COLO668 (cell line): ENCODE measurements at regions not wholly inside any gene's neighbourhood (a gene's known extent, or its start where the extent isn't known, plus 50 kb on each side); places are given as distances from the start of the nearest gene placed in this dataset.
"Not testable (repeated sequence)": the region's sequence is repeated elsewhere in the genome, so short reads cannot be mapped to it uniquely, and the experiment has no call there.

Experiments
- DNase-seq: peaks from one replicate; lab custom pipeline; 2025; ENCODE audit not compliant: unreplicated experiment; lab: John Stamatoyannopoulos, UW

DNA sequence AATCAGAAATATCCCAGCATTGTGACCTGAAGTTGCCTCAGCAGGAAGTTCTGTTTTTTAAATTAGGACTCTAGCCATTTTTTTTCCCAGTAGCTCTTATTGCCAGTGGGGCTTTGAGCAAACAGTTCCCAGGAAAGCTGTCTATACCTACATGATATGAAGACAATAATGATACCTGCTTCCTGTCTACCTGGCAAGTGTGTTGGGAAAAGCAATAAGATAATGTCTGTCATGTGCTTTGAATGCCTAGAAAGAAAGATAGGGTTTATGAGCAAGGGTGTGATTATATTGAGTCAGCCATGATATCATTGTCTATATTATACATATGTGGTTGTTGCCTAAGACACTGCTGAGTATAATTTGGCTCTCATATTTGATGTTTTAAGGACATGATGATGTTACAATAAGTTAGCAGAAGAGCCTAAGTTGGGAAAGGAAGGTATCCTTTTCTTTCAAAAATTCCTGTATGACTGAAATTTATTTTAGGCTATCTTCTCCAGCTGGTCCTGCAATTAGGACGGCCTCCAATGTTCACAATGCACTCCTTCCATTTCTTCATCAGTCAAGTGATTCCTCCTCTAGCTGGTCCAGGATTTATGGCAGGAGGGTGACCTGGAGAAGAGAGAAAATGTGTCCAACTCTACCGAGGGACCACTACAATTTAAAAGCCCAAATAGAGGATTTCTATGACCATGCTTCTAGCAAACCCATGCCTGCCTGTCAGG lies 99.6 kb upstream of the CDC42BPA start:
- DNase-seq = no peak

DNA sequence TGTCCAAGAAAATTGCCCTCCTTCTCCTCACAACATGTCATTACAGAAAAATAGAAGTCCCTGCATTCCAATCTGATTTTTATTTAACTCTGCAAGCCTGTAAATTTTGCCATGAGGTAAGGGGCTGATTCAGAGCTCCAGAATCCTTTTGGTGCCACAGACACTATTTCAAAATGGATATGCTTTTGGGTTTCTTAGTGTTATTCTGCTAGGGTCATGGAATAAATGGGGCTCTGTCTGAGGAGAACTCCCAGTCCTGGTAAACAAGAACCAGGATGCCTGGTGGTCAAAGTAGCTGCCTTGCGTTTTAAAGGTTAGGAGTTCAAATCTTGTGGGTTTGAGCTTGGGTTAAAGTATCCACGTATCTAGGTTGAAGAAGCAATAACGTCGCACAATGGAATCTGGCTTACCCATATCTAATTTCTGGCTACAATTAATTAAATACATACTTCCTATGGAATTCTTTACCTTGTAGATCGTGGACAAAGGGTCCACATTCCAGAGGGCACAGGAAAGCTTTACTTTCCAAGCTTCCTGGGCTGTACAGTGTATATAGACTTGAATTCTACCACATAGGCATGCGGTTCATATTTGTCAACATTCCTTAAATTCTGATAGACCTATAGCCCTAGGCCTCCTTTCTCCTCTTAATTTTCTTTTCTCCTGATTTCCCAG lies 98.0 kb upstream of the CDC42BPA start:
- no peak for DNase-seq

DNA sequence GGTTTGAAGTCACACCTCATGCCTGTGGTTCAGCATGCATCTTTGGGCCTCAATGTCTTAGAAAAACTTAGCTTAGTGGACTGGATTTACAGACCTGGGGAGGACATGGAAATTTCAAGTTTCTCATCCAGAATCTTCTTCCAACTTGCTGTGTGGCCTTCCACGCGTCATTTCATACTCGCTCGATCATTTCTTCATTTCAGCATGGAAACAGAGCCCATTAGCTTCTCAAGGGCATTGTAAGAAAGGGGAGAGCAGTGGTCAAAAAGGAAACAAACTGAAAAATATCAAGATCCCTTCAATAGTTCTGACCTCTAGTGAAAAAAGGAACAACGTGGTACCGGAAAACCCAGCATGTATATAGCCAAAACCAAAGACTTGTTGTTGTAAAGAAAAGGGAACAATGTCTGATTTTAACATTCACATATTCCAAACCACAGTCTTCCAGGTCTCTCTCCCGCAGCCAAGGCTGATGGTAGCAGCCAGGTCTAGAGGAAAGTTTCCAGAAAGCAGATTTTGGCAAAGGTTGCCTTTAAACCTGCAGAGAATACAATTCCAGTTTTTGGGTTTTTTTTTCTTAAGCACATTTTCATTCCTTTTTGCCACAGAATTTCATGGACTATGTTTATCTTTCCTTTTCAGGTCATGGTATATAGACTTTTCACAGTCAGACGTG lies 97.0 kb upstream of the CDC42BPA start:
- no peak for DNase-seq

DNA sequence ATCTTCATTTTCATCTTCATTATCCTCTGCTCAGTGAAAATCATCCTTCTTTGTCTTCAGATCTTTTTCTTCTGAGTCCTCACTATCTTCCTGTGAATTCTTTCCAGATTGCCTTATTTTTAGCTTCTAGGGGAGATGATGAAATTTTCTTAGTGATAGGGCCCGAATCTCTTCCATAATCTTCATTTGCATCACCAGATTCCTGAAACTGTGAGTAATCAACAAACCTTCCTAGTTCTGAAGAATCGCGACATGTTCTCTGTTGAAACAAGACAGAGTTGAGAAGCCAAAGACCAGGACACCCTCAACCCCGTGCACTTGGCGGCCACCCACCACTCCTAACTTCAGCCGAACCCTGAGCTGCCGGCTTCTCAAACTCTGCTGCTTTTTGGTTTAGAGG lies 92.8 kb upstream of the CDC42BPA start:
- no peak for DNase-seq

DNA sequence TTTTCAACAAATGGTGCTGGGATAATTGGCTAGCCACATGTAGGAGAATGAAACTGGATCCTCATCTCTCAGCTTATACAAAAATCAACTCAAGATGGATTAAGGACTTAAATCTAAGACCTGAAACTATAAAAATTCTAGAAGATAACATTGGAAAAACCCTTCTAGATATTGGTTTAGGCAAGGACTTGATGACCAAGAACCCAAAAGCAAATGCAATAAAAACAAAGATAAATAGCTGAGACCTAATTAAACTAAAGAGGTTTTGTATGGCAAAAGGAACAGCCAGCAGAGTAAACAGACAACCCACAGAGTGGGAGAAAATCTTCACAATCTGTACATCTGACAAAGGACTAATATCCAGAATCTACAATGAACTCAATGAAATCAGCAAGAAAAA lies 88.0 kb upstream of the CDC42BPA start:
- not testable (repeated sequence) for DNase-seq

DNA sequence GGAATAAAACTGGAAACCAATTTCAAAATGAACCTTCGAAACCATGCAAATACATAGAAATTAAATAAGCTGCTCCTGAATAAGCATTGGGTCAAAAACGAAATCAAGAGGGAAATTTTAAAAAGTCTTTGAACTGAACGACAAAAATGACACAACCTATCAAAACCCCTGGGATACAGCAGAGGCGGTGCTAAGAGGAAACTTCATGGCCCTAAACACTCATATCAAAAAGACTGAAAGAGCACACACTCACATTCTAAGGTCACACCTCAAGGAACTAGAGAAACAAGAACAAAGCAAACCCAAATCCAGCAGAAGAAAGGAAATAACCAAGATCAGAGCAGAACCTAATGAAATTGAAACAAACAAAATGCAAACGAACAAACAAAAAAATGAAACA lies 85.2 kb upstream of the CDC42BPA start:
- DNase-seq = no peak

DNA sequence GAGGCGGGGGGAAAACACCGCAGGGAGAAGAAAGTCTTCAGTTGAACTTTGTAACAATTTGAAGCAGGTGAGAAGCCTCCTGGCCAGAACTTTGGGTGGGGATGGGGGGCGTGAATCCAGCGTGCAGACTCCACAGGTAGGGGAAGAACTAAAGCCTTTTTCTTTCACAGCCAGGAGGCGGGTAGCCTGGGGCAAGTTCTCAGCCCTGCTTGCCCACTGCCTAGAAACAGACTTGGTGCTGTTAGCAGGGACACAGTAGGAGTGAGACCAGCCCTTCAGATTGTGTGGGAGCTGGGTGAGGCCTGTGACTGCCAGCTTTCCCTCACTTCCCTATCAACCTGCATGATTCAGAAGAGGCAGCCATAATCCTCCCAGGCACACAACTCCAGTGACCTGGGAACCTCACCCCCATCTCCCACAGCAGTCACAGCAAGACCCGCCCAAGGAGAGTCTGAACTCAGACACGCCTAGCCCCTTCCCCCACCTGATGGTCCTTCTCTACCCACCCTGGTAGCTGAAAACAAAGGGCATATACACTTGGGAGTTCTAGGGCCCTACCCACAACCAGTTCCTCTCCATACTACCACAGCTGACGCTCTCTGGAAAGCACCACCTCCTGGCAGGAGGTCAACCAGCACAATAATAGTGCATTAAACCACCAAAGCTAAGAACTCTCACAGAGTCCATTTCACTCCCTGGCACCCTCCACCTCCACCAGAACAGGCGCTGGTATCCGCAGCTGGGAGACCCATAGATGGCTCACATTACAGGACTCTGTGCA lies 83.5 kb upstream of the CDC42BPA start:
- no peak for DNase-seq

DNA sequence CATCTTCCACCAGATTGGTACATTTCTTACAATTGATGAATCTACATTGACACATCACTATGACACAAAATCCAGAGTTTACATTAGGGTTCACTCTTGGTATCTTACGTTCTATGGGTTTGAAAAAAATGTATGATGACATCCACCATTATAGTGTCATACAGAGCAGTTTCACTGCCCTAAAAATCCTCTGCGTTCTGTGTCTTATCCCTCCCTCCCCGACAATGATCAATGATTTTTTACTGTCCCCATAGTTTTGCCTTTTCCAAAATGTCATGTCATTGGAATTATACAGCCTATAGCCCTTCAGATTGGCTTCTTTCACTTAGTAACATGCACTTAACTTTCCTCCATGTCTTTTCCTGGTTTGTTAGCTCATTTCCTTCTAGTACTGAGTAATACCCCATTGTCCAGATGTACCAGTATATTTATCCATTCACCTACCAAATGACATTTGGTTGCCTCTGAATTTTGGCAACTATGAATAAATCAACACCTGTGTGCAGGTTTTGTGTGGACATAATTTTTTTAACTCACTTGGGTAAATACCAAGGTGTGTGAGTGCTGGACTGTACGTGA lies 80.9 kb upstream of the CDC42BPA start:
- DNase-seq = no peak

DNA sequence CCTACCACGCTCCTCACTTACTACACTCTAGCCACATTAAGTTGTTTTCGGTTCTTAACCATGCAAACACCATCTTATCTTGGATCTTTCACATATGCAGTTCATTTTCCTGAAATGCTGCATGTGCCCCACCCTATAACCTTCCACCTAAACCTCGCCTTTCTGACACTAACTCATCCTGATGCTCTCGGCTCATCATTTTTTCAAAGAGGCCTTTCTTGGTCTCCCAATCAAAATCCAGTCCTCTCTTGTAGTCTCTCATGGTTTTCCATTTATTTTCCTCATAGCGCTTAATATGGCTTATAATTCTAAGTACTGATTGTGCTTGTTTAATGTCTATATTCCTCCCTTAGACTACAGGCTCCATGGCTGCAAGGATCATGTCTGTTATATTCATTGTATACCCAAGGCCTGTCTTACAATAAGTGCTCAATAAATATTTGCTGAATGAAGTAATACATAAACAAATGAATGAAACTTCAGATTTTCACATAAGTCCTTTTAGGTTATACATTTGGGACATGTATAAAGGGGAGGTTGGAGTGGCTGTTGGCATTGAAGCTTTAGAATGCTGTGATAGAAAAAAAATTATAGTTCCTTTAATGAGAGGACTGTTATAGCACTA lies 79.2 kb upstream of the CDC42BPA start:
- no peak for DNase-seq

DNA sequence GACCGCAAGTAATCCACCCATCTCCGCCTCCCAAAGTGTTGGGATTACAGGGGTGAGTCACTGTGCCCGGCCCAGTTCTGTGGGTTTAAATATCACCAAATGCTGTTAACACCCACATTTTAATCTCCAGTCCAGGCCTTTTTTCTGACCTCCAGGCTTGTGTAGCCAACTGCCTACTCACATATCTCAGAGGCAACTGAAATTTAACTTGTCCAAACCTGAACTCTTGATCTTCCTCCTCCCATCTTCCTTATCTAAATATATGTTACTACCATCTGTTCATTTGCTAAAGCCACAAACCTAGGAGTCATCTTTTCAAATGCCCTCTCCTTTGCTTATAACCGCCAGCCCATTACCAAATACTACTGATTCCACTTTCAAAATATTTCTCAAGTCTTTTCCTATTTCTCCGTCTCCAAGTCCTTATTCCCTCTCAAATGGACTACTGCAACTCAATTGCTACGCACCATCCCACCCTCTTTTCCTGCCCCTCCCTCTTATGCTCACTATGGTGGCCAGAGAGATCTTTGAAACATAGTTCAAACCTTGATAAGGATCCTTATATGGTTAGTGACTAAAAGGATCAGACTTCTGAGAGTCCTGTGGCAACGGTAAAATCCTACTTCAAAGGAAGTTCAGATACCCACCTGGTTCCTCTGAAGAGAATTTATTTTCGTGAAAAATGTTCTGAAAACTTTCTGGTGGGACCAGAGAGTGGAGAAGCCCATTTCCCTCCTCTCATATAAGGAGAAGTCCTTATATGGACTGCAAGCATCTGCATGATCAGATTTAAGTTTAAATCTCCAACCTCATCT lies 78.5 kb upstream of the CDC42BPA start:
- DNase-seq = no peak

DNA sequence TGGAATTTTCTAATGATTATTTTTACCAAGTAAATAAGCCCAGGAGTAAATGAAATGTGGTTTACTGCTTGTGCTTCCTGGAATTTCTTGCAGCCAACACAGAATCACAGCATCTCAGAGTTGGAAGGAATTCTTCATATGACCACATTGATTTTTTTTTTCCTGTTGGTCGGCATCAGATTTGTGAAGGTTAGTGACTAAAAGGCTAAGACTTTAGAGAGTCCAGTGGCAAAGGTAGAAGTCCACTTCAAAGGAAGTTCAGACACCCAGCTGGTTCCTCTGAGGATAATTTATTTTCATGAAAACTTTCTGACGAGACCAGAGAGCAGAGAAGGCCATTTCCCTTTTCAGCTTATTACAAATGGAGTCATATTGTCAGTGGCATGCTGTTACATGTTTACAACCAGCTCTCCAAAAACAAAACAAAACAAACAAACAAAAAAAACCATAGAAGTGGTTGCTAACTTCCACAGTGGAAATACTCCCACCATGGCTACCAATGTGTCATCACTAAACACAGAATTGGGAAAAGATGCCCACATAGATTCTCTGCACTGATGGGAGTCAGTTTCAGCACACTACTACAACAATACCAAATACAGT lies 77.2 kb upstream of the CDC42BPA start:
- DNase-seq = no peak

DNA sequence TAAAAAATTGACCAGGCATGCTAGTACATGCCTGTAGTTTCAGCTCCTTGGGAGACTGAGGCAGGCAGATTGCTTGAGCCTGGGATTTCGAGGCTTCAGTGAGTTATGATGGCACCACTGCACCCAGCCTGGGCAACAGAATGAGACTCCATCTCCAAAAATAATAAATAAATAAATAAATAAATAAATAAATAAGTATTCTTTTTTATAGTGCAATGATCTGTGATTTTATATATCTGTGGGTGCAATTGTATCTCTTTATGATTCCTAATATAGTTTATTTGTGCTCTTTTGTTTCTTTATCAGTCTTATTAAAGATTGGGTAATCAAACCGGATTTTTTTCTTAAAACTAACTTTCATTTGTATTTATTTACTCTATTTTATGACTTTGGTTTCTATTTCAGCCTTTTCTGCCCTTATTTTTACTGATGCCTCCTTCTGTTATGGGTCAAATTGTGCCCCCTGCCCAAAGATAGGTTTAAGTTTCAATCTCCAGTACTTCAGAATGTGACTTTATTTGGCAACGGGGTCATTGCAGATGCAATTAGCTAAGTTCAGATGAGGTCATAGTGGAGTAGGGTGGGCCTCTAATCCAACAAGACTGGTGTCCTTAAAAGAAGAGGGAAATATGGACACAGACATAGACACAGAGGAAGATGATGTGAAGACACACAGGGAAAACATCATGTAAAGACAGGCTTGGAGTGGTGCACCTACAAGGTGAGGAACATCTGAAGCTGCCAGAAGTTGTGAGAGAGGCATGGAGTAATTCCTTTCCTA lies 74.9 kb upstream of the CDC42BPA start:
- DNase-seq = no peak

DNA sequence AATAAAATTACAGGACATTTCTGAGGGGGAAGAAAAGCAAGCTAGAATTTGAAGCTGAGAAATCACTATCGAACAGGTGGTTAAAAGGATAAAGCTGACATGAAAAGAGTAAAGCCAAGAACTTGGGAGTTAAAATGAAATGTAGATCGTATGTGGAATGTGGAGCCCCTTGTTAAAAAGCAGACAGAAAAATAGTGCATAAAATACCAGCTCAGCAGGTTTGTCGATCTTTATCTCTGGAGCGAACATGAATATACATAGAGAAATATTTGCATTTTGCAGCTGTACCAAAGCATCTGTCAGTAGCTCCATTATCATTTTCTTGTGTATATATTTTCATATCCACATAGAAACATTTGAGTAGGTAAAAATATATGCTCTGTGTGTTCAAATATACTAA lies 73.6 kb upstream of the CDC42BPA start:
- DNase-seq = no peak

DNA sequence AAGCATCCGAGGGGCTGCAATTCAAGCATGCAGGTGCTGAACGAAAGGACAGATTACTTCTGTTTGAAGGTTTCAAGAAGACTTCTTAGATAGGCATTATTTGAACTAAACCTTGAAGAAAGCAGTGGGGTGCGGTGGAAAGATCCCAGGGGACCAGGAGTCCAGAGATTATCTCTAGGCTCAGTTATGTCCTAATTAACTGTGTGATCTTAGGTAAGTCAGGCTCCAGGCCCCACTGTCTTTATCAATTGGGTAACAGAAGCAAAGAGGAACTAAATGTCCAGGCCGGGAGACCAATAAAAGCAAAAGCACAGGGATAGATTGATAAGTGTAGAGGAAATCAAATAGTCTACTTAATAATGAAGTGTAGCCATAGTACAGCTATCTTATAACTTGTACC lies 72.9 kb upstream of the CDC42BPA start:
- no peak for DNase-seq

DNA sequence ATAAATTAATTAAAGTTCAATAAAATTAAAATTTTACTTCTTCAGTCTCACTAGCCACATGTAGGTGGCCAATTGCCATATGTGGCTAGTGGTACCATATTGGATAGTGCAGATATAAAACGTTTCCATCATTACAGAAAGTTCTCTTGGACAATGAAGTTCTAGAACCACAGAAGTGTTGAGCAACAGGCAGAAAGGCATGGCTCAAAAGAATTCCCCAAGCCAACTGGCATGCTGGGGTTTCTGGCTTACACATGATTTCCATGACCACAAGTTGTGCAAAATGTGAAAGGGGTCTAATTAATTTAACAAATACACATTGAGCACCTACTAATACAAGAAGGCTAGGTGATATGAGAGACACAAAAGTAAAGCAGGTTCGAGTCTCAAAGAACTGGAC lies 72.2 kb upstream of the CDC42BPA start:
- no peak for DNase-seq

DNA sequence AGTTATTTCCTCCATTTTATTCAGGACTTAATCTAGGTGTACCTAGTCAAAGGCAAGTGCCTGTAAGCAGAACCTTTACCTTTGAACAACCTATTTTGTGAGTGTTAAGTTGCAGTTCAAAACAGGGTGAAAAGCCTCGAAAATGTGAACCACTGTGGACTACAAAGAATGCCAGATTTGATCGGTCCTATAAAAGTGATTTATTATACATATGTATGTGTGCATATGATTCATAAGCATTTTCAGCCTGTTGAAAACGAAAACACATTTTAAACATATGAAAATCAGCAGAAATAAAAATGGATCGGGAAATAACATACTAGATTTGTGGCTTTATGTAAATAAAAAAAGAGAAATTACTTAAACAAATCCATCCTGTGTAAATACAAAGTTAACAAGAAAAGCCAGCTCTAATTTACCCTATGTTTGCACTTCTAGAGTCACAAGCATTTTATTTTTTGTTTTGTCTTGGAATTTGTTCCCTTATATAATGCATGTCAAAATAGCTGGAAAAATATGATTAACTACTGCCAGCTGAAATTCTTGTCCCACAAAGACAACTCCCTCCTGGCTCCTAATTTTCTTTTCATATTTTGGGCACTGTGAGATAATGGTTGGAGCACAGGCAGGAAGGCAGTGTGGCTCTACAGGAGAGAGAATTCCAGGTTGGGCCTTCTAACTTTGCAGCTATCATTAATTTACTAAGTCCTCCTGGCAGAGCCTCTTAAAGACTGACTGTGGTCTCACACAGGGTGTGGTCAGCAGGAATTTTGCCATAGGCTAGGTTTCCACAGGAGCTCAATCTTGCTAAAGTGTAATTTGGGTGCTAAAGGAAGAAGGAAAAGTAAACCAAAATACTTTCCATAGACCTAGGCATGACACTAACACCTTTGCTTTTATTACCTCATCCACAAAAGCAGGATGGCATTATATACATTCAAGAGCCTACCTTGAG lies 70.2 kb upstream of the CDC42BPA start:
- no peak for DNase-seq

DNA sequence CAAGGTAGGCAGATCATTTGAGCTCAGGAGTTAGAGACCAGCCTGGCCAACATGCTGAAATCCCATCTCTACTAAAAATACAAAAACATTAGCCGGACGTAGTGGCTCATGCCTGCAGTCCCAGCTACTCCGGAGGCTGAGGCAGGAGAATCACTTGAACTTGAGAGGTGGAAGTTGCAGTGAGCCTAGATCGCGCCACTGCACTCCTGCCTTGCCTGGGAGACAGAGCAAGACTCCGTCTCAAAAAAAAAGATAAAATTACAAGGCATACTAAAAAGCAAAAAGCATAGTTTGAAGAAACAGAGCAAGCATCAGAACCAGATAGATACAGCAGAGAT lies 61.2 kb upstream of the CDC42BPA start:
- no peak for DNase-seq
